ENCODE measurements at regions not wholly inside any gene's neighbourhood (a gene's known extent, or its start where the extent isn't known, plus 50 kb on each side); places are given as distances from the start of the nearest gene placed in this dataset.
"Not testable (repeated sequence)": the region's sequence is repeated elsewhere in the genome, so short reads cannot be mapped to it uniquely, and the experiment has no call there.

DNA sequence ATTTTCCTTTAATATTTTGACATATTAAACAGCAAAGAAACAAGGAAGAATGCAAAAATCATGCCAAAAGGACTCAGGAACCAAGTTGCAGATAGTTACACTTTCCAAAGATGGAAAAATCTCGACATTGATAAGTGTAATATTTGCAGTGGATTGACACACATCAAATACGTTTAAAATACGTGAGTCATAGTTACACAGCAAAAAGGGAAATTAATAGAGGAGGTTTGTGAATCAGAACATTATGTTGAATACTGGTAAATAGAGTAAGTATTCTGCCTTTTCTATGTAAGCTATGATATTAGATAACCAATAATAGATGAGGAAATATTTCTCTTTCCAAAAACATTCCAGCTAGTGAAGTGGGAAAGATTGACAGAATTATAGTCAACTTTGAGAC lies 1761.3 kb upstream of the IGFBP7 start:
- DNase-seq (ENCODE audit: low read depth, low spot score): no peak

DNA sequence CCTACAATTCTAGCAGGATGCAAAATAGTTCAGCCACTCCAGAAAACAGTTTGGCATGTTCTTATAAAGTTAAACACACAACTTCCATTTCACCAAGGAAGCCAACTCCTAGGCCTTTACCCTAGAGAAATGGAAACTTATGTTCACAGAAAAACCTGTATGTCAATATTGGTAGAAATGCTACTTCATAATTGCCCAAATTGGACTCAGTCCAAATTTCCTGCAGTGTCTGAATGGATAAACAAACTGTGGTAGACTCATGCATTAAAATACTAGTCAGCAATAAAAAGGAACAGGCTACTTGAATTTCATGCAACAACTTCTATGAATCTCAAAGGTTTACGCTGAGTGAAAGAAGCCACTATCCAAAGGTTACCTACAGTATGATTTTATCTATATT lies 1738.8 kb upstream of the IGFBP7 start:
- DNase-seq (ENCODE audit: low read depth, low spot score): no peak

DNA sequence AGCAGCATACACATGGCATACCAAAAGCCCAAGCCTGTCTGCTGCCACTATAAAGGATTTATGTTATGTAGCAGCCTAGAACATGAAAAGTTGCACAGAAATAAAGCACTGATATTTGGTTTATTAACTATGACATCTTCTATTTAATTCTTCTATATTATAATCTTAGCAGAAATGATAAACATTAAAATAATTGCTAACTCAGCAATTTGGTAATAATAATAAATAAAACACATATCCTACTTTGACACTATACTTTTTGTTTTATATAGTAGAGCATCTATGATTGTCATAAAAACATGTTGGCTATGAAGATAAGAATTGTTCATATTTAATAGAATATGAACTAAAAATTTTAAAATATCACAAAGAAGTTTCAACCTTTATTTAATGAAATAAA lies 1733.3 kb upstream of the IGFBP7 start:
- DNase-seq (ENCODE audit: low read depth, low spot score): no peak

DNA sequence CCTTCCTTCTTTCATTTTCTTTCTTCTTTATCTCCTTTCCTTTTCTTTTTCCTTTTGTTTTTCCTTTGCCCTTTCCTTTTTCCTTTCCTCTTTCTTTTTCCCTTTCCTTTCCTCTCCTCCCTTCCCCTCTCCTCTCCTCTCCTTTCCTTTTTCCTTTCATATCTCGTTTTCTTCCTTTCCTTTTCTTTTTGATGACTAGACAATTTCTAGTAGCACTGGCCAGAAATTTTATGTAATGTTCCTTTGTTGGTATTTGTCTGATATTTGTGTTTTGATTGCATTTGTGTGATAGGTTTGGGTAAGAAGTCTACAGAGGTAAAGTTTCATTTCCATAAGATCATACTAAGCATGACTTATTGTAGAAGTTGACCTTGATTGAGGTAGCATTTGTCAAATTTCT lies 1722.9 kb upstream of the IGFBP7 start:
- DNase-seq (ENCODE audit: low read depth, low spot score): no peak

DNA sequence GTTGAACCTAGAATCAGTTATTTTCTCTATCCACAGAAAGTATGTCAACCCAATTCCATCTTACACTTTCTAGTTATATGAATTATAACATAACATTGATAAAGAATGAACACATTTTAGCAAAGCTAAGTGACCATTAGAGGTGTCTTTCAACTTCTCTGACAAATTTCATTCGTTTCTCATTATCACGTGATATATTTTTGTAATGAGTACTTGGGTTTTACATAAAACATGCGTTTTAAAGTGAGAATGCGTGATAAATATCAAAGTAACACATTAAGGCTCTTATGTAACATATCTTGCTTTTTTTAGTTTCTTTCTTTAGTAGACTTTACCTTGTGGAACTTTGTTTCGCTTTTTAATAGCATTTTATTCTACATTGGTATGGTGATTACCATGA lies 1715.1 kb upstream of the IGFBP7 start:
- no peak for DNase-seq (ENCODE audit: low read depth, low spot score)

DNA sequence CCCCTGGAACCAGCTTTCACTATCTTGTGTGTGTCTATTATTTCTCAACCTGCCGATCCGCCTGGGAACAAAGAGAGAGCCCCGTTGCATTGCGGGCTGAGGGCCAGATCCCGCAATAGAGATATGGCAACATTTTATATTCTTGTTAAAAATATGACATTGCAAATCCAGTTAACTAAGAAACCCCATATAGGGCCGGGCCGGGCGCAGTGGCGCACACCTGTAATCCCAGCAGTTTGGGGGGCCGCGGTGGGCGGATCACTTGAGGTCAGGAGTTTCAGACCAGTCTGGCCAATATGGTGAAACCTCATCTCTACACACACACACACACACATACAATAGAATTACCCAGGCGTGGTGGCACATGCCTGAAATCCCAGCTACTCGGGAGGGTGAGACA lies 1708.4 kb upstream of the IGFBP7 start:
- DNase-seq (ENCODE audit: low read depth, low spot score): not testable (repeated sequence)

DNA sequence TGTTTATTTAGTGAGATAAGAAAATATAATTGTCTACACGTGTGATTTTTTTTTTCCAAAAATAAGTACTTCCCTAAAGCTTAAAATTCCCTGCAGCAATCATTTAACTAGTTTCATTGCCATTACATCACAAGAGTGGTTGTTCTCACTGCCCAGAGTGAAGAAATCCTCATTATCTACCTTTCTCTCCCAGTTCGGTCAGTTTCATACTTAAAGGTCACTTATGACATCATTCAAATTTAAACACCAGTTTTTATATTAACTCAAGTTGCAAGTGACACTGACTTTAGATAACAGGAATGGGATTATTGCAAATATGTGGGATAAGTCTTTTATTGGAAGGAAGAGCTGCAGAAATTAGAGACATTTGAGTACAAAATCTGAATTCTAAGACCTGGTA lies 1699.8 kb upstream of the IGFBP7 start:
- no peak for DNase-seq (ENCODE audit: low read depth, low spot score)

DNA sequence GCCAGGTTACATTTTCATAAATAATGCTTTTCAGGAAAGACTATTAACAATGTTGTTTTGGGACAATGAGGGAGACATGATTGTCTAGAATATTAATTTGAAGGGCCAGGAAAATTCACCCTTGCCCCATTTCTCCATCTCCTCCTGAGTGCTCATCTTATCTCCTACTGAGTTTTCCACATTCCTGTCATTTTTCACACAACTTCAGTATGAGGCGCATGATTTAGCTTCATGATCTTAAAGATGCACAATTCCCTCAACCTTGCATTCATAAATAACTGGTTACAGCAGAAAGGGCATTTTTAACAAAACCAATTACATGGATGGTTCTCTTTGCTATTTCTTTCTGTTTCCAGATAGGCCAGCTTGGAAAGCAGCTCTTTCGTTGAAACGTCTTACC lies 1699.2 kb upstream of the IGFBP7 start:
- no peak for DNase-seq (ENCODE audit: low read depth, low spot score)

DNA sequence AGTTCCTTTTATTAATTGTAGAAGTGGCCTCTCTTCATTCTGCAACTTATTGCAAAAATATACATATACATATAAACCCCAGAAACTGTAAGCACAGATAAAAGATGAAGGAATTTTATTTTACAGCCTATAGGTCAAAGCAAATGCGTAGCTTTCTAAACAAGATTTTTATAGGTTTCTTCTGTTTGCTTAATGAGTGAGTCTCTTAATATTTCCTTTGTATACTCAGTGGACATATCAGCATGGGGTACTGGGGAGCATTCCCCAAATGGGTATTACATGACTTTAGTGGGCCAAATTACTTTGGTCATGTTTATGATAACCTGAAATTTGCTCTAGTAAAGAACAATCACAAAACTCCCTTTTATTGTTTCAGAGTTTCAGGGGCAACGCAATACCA lies 1698.6 kb upstream of the IGFBP7 start:
- no peak for DNase-seq (ENCODE audit: low read depth, low spot score)

DNA sequence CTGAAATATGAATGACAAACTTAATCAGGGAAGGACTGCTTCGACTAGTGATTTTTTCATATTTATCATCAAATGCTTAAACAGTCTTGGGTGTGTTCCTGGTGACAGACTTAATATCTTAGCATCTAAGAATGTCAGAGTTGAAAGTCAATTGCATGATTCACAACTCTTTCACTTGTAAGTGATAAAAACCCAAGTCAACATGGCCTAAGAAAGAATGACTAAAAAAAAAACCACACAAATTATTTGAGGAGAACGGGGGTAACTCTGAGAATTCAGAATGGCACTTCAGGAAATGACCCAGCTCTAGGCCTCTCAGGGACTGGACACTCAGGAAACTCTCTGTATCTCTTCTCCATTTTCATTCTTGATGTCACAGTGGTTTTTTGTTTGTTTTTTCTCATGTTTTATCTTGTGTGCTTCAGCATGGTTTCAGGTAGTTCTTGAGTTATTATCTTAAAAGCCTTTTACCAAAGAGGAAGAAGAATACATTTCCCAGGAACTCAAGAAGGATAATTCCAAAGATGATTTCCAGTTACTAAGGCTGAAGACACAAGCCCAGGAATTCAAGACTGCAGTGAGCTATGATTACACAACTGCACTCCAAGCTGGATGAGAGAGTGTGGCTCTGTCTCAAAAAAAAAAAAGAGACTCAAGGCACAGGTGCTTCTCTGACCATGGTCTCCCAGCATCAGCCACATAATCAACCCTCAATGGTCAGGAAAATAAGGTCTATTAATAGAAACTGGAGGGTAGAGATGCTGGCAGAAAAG lies 1697.8 kb upstream of the IGFBP7 start:
- no peak for DNase-seq (ENCODE audit: low read depth, low spot score)

DNA sequence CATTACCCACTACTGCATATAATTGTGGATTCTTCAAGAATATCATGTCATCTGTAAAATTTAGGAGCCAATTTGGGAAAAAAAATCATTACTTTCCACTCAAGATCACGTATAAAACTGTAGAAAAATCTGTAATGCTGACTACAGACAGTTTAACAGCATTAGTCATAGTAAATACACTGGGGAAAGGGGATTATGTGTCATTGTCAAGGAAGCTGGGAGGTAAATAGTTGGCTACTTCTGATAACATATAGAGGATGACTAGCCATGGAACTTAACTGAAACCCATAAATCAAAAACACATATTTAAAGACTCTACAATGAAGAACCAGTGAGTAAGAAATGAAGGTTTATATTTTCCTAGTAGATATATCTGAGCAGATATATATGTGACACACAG lies 1666.4 kb upstream of the IGFBP7 start:
- no peak for DNase-seq (ENCODE audit: low read depth, low spot score)

DNA sequence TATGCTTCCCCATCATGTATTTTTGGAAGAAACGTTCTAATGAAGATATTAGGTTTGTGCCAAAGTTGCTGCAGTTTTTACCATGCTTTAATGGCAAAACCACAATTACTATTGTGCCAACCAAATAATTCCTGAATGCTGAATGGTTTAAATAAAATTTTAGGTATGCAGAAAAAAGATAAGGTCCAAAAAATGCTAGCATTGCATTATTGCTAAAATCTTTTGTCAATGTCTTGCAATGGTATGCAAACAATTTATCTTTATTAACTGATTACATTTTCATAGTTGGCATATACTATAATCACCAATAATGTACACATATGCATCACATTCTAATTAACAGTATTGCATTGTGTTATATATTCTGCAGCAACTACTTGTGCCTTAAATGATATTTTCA lies 1657.4 kb upstream of the IGFBP7 start:
- DNase-seq (ENCODE audit: low read depth, low spot score): no peak

DNA sequence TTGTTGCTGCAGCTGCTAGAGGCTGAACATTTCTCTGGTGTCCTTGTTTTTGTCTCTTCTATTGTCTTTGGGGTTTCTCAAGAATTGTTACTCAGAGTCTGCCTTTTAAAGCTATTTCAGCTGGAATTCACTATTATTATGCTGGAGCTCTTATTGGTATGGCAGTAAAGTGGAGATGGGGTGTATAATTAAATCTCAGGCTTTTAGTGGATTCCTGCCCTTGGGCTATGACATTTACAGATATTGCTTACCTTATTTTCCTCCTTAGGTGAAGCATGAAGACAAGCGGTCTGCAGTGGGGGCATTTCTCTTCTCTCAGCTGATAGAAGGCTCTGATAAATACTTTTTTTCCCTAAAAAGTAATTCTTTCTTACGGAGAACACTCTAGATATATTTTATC lies 1656.6 kb upstream of the IGFBP7 start:
- no peak for DNase-seq (ENCODE audit: low read depth, low spot score)

DNA sequence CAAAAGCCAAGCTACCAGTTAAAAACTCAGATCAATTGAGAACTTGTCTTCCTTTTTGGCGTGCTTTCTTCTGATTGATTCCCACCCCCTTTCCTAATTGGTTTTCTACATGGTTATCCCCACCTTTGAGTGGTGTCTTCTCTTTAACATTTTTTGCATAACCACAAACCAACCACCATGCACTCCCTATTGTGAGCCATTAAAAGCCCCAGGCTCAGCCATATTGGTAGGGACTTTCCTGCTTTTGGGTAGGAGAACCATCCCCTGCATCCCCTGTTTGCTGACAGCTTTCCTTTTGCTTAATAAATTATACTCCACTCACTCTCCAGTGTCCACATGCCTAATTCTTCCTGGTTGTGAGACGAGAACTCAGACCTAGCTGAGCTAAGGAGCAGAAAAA lies 1651.4 kb upstream of the IGFBP7 start:
- no peak for DNase-seq (ENCODE audit: low read depth, low spot score)

DNA sequence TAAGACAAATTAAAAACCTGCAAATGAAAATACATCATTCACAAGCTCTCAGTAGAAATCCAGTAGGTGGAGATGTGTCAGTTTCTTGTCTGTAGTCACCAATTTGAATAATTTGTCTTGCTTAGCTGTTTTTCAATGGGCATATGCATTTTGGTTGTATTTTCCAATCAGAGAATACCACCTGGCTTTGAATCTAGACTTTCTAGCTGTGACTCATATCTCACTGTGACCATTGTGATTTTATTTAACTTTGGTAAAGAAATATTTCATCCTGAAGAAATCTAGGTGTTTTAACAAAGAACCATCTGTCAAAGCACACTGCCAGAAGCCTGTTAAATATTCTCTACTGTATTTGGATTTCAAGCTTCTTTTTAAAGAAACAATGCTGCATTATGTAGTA lies 1650.6 kb upstream of the IGFBP7 start:
- no peak for DNase-seq (ENCODE audit: low read depth, low spot score)

DNA sequence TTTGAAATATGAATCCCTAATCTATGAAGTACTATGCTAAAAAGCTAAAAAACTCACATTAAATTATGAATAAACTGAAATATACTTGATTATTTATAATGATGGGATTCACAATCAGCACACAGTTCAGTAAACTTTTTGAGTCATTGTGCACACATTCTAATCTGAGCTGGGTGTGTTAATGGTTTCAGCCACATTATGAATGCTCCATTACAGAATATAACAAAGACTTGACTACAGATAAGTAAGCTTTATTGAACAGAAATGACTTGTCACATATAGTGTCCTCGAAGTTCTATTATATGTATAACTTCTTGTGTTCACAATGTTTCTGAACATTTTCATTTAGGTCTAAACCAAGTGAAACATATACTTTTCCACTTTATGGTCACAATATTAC lies 1649.9 kb upstream of the IGFBP7 start:
- no peak for DNase-seq (ENCODE audit: low read depth, low spot score)

DNA sequence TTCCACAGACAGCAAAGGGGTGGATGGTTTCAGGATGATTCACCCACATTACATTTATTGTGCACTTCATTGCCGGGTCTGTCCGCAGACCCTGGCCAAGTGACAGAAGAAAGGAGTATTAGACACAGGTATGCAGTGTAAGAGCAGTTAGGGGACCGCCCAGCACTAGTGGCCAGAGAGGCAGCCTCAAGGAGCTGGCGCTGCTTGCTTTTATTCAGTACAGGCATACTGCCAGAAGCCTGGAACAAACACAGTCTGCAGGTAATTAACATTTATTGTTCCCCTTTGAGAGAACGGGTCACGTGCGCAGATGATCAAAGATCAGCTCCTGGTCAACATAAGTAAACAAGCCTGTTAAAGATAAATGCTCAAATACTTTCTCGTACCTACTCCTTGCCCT lies 1639.0 kb upstream of the IGFBP7 start:
- no peak for DNase-seq (ENCODE audit: low read depth, low spot score)

DNA sequence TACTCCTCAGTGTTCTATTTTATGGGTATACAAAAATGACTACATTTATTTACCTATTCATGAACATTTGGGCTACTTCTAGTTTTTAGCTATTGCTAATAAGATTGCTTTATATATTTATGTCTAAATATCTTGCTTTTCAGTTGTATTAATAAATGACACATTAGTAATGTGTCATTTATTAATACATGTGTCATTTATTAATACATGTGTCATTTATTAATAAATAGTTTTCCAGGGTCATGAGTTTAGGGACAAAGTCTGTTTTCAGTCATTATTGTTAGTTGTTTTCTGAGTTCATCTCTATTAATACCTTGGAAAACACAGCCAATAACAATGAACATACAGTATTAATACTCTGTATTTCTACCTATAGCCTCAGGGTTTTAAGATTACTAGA lies 1630.7 kb upstream of the IGFBP7 start:
- no peak for DNase-seq (ENCODE audit: low read depth, low spot score)

DNA sequence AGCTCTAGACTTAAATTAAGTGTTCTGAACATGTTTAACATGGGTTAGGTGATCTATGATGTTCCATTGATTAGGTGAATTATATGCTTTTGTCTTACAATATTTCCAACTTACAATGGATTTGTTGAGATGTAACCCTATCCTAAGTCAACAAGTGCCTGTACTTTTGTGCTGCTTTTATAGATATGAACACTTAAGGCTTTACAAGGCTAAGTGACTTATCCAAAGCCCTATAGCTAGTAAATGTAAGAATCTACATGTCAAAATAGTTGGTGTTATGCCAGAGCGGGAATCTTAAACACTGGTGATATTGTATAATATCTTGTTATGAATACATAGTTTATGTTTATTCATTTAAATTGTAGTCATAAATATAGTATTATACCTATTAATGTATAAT lies 1629.1 kb upstream of the IGFBP7 start:
- DNase-seq (ENCODE audit: low read depth, low spot score): no peak

DNA sequence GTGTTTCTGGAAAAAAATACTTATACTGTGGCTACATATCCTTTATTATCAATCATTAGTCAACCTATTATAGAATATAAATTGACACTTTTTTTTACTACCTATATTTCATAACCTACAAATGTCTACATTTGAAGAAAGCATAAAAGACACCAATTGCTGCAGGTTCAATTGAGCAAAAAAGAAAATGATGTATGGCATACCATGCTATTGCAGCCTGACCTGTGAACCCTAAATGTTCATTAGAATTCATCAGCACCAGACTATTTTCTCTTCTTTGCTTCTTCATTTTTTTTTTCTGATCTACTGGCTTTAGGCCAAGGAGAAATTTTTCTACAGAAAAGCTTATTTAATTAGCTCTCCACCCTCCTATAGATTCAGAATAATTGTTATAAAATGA lies 1628.2 kb upstream of the IGFBP7 start:
- no peak for DNase-seq (ENCODE audit: low read depth, low spot score)

DNA sequence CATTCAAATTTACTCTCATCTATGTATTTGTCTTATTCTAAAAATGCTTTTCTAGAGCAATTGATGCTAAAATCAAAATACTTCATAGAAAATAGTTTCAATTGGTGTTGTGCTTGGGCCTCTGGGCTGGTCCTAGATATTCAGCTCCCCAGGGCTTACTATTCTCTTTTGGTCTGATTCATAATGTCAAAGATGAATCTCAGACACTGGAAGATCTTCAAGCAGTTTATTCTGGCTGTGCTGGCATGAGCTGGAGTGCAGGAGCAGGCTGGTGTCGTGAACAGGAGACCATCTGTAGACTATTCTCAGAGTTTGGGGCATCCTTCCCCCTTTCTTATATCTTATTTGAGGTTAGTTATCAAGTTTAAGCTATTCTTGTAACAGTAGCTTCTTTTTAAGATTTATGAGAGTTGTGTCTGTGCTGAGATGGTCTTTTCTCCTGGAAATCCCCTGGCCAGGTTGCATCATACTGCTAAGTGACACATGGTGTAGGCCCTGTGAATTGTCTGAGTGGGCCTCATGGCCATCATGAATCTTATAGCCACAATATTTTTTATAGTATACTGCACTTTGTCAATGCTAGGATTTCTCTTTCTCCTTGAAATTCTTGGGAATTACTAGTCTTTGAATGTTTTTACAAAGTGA lies 1624.0 kb upstream of the IGFBP7 start:
- DNase-seq (ENCODE audit: low read depth, low spot score): no peak

DNA sequence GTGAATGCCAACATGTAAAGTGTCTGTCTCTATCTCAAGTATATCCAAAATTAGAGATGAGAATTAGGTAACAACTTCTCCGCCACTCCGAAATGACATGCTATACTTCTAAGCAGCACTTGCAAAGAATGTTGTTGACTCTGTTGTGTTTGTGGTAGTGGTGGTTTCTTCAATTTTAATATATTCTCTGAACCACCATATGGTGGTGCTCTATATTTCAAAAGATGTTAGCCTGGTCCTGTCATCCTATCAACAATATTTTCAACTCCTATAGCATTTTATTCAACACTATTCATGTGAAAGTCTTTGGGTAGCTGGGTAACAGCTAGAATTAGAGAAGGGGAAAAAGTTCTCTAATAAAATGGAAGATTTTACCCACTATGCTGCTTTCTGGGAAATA lies 1622.8 kb upstream of the IGFBP7 start:
- no peak for DNase-seq (ENCODE audit: low read depth, low spot score)

DNA sequence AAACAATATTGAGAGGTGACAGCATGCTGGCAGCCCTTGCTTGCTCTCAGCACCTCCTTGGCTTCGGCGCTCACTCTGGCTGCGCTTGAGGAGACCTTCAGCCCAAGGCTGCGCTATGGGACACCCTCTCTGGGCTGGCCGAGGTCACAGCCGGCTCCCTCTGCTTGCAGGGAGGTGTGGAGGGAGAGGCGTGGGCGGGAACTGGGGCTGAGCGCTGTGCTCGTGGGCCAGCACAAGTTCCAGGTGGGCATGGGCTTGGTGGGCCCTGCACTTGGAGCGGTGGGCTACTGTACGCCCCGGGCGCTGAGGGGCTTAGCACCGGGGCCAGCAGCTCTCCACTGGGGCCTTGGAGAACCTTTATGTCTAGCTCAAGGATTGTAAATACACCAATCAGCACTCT lies 1613.8 kb upstream of the IGFBP7 start:
- no peak for DNase-seq (ENCODE audit: low read depth, low spot score)

DNA sequence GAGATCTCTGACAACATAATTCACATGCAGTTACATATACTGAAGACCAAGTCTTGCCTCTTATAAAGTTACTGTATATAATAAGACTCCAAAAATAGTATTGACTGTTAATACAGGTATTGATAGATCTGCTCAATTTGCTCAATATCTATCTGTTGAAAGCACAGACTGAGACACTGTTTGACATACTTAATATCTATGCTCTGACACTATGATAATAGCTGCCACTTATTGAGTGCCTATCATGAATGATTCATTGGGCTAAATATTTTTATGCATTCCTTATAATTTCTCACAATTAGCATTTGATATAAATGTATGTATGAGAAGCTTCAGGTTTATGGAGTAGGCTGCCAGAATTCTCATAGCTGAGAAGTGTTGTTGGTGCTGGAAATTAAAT lies 1600.9 kb upstream of the IGFBP7 start:
- no peak for DNase-seq (ENCODE audit: low read depth, low spot score)
